ENCODE measurements at regions not wholly inside any gene's neighbourhood (a gene's known extent, or its start where the extent isn't known, plus 50 kb on each side); places are given as distances from the start of the nearest gene placed in this dataset.

DNA sequence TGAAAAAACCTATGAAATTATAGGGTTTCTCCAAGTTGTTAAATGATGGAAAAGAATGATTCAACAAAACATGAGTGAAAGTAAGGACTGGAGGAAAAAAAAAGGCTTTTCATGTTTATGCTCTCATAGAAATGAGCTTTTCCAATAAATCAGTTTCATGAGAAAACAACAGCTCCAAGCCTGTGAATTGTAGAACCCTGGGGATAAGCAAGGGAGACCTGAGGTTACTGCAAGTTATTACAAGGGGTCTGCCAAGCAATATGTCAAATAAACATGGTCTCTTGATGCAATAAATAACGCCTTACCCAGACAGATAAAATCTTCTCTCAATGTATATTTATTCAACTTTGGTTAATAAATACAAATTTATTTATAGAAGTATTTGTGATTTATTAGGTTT lies 577.9 kb upstream of the GCFC2 start:
- TF ChIP-seq CTCF (IDR thresholded peaks at IDR 0.05 in 4 of 5, conservative IDR thresholded peaks at IDR 0.05 in 1 of 5), result no peak
- TF ChIP-seq POLR2A (IDR thresholded peaks at IDR 0.05), result no peak
